ENCODE measurements at regions not wholly inside any gene's neighbourhood (a gene's known extent, or its start where the extent isn't known, plus 50 kb on each side); places are given as distances from the start of the nearest gene placed in this dataset.

- DNase-seq, result no peak
These were observed 50.0 kb upstream of the CELF2 start for GRCh38 chr10:10967581-10968256.
